ENCODE measurements at regions not wholly inside any gene's neighbourhood (a gene's known extent, or its start where the extent isn't known, plus 50 kb on each side); places are given as distances from the start of the nearest gene placed in this dataset.

DNA sequence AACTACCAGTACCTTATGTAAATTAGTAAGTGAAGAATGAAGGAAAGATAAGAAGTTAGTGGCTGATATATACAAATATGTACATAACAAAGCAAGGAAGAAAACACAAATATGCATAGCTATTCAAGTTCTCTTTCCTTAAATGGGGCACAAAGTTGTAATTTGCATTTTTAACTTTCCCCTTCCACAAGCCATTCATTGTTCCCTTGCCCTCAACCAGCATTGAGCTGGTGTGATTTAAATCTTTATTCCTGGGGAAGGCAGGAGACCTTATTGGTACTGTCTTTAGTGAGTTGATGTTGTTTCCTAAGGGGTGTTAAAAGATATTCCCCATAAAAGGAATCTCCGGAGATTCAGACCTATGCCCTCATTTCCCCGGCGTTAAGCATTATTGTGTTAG is 735.3 kb downstream of the PCDH18 start:
- H3K9me3 ChIP-seq (ENCODE audit: control insufficient read depth, insufficient read depth, low read length) = no peaks in the 10 kb centered on the region
- no peaks in the 10 kb centered on the region for H3K36me3 ChIP-seq (ENCODE audit: control insufficient read depth, insufficient read depth, low read length)
- DNase-seq (ENCODE audit: low read depth, low spot score) = peak; percentile 9
- WGBS (ENCODE audit: insufficient coverage, insufficient read length) = no CpG with 5 or more reads among the region's 3 CpGs
- H3K27ac ChIP-seq (ENCODE audit: low read length) = peak overlapping the region; percentile 15
- H3K4me3 ChIP-seq (ENCODE audit: low read length) = no peak overlapping the region
- H3K27me3 ChIP-seq (ENCODE audit: control insufficient read depth, insufficient read depth, low read length) = no peaks in the 10 kb centered on the region
- no peaks in the 10 kb centered on the region for H3K4me1 ChIP-seq (ENCODE audit: control insufficient read depth, insufficient read depth, low read length)

GRCh38 chr4:136793848-136794247 is 738.4 kb downstream of the PCDH18 start:
- no peak for DNase-seq (ENCODE audit: low read depth, low spot score)
- H3K4me3 ChIP-seq (ENCODE audit: low read length) = no peak overlapping the region
- no peaks in the 10 kb centered on the region for H3K27me3 ChIP-seq (ENCODE audit: control insufficient read depth, insufficient read depth, low read length)
- no peak overlapping the region for H3K27ac ChIP-seq (ENCODE audit: low read length)
- H3K36me3 ChIP-seq (ENCODE audit: control insufficient read depth, insufficient read depth, low read length) = no peaks in the 10 kb centered on the region
- WGBS (ENCODE audit: insufficient coverage, insufficient read length) = no CpG with 5 or more reads among the region's 4 CpGs
- no peaks in the 10 kb centered on the region for H3K9me3 ChIP-seq (ENCODE audit: control insufficient read depth, insufficient read depth, low read length)
- H3K4me1 ChIP-seq (ENCODE audit: control insufficient read depth, insufficient read depth, low read length) = no peaks in the 10 kb centered on the region

- no CpG with 5 or more reads among the region's 1 CpG for WGBS (ENCODE audit: insufficient coverage, insufficient read length)
- no peaks in the 10 kb centered on the region for H3K36me3 ChIP-seq (ENCODE audit: control insufficient read depth, insufficient read depth, low read length)
- no peaks in the 10 kb centered on the region; the same call in 1 of the 2 replicates for H3K4me1 ChIP-seq (ENCODE audit: control insufficient read depth, insufficient read depth, low read length)
- H3K27ac ChIP-seq (ENCODE audit: low read length) = no peak overlapping the region
- no peak for DNase-seq (ENCODE audit: low read depth, low spot score)
- no peak overlapping the region for H3K4me3 ChIP-seq (ENCODE audit: low read length)
- no peaks in the 10 kb centered on the region for H3K27me3 ChIP-seq (ENCODE audit: control insufficient read depth, insufficient read depth, low read length)
- no peaks in the 10 kb centered on the region for H3K9me3 ChIP-seq (ENCODE audit: control insufficient read depth, insufficient read depth, low read length)
Observed at GRCh38 chr4:136784326-136784725, 748.0 kb downstream of the PCDH18 start.

GRCh38 chr4:136769717-136770116 is 762.6 kb downstream of the PCDH18 start:
- Histone ChIP-seq H3K4me3 (ENCODE audit: low read length) (no peak overlapping the region), H3K9me3 (ENCODE audit: control insufficient read depth, insufficient read depth, low read length) (no peaks in the 10 kb centered on the region), H3K27me3 (ENCODE audit: control insufficient read depth, insufficient read depth, low read length) (no peaks in the 10 kb centered on the region), H3K36me3 (ENCODE audit: control insufficient read depth, insufficient read depth, low read length) (no peaks in the 10 kb centered on the region), H3K27ac (ENCODE audit: low read length) (no peak overlapping the region), H3K4me1 (ENCODE audit: control insufficient read depth, insufficient read depth, low read length) (no peaks in the 10 kb centered on the region)
- WGBS (ENCODE audit: insufficient coverage, insufficient read length) = no CpG with 5 or more reads among the region's 6 CpGs
- no peak for DNase-seq (ENCODE audit: low read depth, low spot score)

DNA sequence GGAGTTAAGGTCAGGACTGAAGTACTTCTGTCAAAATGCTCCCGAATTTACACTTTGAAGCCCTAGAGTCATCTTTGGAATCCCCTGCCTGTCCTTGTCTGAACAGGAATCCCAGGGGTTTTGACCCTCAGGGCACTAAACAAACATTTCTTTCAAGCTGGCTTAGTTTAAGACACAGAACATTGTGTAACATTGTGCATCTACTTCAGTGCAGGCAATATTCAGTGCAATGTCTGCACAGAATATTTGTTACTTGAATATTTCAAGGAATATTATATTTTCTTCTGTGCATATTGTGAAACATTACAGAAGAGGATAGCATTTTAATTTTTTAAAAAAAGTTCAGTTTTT is 763.4 kb downstream of the PCDH18 start:
- H3K4me3 ChIP-seq (ENCODE audit: low read length) = no peak overlapping the region
- H3K4me1 ChIP-seq (ENCODE audit: control insufficient read depth, insufficient read depth, low read length) = no peaks in the 10 kb centered on the region
- H3K27me3 ChIP-seq (ENCODE audit: control insufficient read depth, insufficient read depth, low read length) = no peaks in the 10 kb centered on the region
- H3K9me3 ChIP-seq (ENCODE audit: control insufficient read depth, insufficient read depth, low read length) = no peaks in the 10 kb centered on the region
- DNase-seq (ENCODE audit: low read depth, low spot score) = no peak
- no peaks in the 10 kb centered on the region for H3K36me3 ChIP-seq (ENCODE audit: control insufficient read depth, insufficient read depth, low read length)
- no peak overlapping the region for H3K27ac ChIP-seq (ENCODE audit: low read length)
- WGBS (ENCODE audit: insufficient coverage, insufficient read length) = no CpG with 5 or more reads among the region's 1 CpG

DNA sequence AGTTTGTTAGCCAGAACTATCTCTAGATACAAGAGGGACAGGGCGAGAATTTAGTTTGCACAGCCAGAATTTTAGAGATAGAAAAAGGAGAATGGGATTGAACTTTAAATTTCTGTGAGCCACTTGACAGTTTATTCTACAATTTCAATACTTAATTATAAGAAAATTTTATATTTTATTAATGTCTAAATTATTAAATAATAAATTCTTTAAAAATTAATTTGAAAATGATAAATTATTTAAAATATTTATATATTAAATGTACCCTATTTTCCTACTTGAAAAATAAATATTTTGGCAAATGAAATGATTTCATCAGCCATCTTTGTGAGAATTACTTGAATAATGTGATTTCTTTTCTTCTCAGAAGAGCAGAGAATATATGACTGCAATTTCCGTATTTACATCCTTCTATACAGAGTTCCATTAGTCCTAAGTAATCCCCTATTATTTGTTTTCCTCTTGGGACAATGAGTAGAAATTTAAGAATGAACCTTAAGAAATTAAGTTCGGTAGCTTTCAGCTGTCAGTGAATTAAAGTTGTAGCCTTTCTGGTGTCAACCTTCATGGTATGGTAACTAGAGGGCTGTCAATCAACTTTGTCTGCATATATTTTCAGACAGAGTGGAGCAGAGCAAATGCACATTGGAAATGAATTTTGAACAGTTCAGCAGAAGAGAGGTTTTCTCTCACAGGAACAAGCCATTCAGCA is 763.9 kb downstream of the PCDH18 start:
- Histone ChIP-seq H3K27me3 (ENCODE audit: control insufficient read depth, insufficient read depth, low read length) (no peaks in the 10 kb centered on the region), H3K4me1 (ENCODE audit: control insufficient read depth, insufficient read depth, low read length) (no peaks in the 10 kb centered on the region), H3K36me3 (ENCODE audit: control insufficient read depth, insufficient read depth, low read length) (no peaks in the 10 kb centered on the region), H3K27ac (ENCODE audit: low read length) (no peak overlapping the region), H3K9me3 (ENCODE audit: control insufficient read depth, insufficient read depth, low read length) (no peaks in the 10 kb centered on the region), H3K4me3 (ENCODE audit: low read length) (no peak overlapping the region)
- WGBS (ENCODE audit: insufficient coverage, insufficient read length) = no CpG with 5 or more reads among the region's 3 CpGs
- DNase-seq (ENCODE audit: low read depth, low spot score) = no peak

- no peaks in the 10 kb centered on the region for H3K36me3 ChIP-seq (ENCODE audit: control insufficient read depth, insufficient read depth, low read length)
- no peak for DNase-seq (ENCODE audit: low read depth, low spot score)
- H3K27ac ChIP-seq (ENCODE audit: low read length) = no peak overlapping the region
- no peaks in the 10 kb centered on the region for H3K4me1 ChIP-seq (ENCODE audit: control insufficient read depth, insufficient read depth, low read length)
- no peaks in the 10 kb centered on the region for H3K27me3 ChIP-seq (ENCODE audit: control insufficient read depth, insufficient read depth, low read length)
- H3K9me3 ChIP-seq (ENCODE audit: control insufficient read depth, insufficient read depth, low read length) = no peaks in the 10 kb centered on the region
- no peak overlapping the region for H3K4me3 ChIP-seq (ENCODE audit: low read length)
- no CpG with 5 or more reads among the region's 3 CpGs for WGBS (ENCODE audit: insufficient coverage, insufficient read length)
Observed at GRCh38 chr4:136763919-136764318, 768.4 kb downstream of the PCDH18 start.

DNA sequence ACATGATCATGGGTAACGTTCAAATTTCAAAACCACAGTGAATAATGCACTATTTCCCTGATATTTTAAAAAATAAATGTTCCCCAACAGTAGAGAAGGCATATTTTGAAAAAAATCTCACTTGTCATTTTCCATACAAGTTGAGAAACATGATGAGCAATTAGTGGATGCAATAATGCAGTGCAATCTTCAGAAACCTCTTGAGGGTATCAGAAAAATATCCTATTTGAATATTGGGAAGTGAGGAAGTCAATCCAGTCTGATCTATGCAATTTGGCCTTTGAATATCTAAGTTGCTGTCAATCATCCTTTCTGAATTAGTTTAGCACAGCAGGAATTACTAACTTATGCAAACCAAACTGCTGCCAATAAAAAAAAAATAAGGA is 776.8 kb downstream of the PCDH18 start:
- H3K4me1 ChIP-seq (ENCODE audit: control insufficient read depth, insufficient read depth, low read length) = 0 out of 2 replicates have a peak, but pooled peaks cover 2% of the 10 kb centered on the region
- no peak overlapping the region for H3K27ac ChIP-seq (ENCODE audit: low read length)
- H3K4me3 ChIP-seq (ENCODE audit: low read length) = no peak overlapping the region
- H3K9me3 ChIP-seq (ENCODE audit: control insufficient read depth, insufficient read depth, low read length) = no peaks in the 10 kb centered on the region
- no peaks in the 10 kb centered on the region for H3K27me3 ChIP-seq (ENCODE audit: control insufficient read depth, insufficient read depth, low read length)
- no CpG with 5 or more reads among the region's 1 CpG for WGBS (ENCODE audit: insufficient coverage, insufficient read length)
- no peak for DNase-seq (ENCODE audit: low read depth, low spot score)
- H3K36me3 ChIP-seq (ENCODE audit: control insufficient read depth, insufficient read depth, low read length) = no peaks in the 10 kb centered on the region

- Histone ChIP-seq H3K27me3 (ENCODE audit: control insufficient read depth, insufficient read depth, low read length) (no peaks in the 10 kb centered on the region), H3K9me3 (ENCODE audit: control insufficient read depth, insufficient read depth, low read length) (no peaks in the 10 kb centered on the region), H3K27ac (ENCODE audit: low read length) (no peak overlapping the region), H3K4me3 (ENCODE audit: low read length) (no peak overlapping the region), H3K4me1 (ENCODE audit: control insufficient read depth, insufficient read depth, low read length) (0 out of 2 replicates have a peak, but pooled peaks cover 2% of the 10 kb centered on the region), H3K36me3 (ENCODE audit: control insufficient read depth, insufficient read depth, low read length) (no peaks in the 10 kb centered on the region)
- no CpG with 5 or more reads among the region's 2 CpGs for WGBS (ENCODE audit: insufficient coverage, insufficient read length)
- no peak for DNase-seq (ENCODE audit: low read depth, low spot score)
Observed at GRCh38 chr4:136754810-136755530, 777.3 kb downstream of the PCDH18 start.

GRCh38 chr4:136751556-136751955 is 780.7 kb downstream of the PCDH18 start:
- Histone ChIP-seq H3K36me3 (ENCODE audit: control insufficient read depth, insufficient read depth, low read length) (no peaks in the 10 kb centered on the region), H3K9me3 (ENCODE audit: control insufficient read depth, insufficient read depth, low read length) (no peaks in the 10 kb centered on the region; the same call in 1 of the 2 replicates), H3K4me1 (ENCODE audit: control insufficient read depth, insufficient read depth, low read length) (0 out of 2 replicates have a peak, but pooled peaks cover 2% of the 10 kb centered on the region), H3K27me3 (ENCODE audit: control insufficient read depth, insufficient read depth, low read length) (no peaks in the 10 kb centered on the region), H3K27ac (ENCODE audit: low read length) (no peak overlapping the region), H3K4me3 (ENCODE audit: low read length) (no peak overlapping the region)
- WGBS (ENCODE audit: insufficient coverage, insufficient read length) = no CpG with 5 or more reads among the region's 1 CpG
- no peak for DNase-seq (ENCODE audit: low read depth, low spot score)

Measured in iPS DF 6.9 (cell line).